Mucosa of descending colon (tissue), 3 donors: ENCODE measurements at regions not wholly inside any gene's neighbourhood (a gene's known extent, or its start where the extent isn't known, plus 50 kb on each side); places are given as distances from the start of the nearest gene placed in this dataset.
"Not testable (repeated sequence)": the region's sequence is repeated elsewhere in the genome, so short reads cannot be mapped to it uniquely, and the experiment has no call there.

Source experiments
- ATAC-seq: fragments of 200-7000 bp; cut with Tn5 transposase; one replicate; pipeline ENCODE4 v1.9.1; 2020; ENCODE audit warnings: mild to moderate bottlenecking, moderate library complexity
- DNase-seq, 3 donors: peaks; one replicate each; pipeline ENCODE4 v3.0.0-alpha.2; 2020
- H3K36me3 ChIP-seq: fragments of 200-600 bp; one replicate; pipeline ENCODE4 v1.8.0; 2021; ENCODE audit warnings: low read depth, mild to moderate bottlenecking
- H3K4me1 ChIP-seq: fragments of 200-600 bp; one replicate; pipeline ENCODE4 v1.8.0; 2021; ENCODE audit warnings: low read depth, mild to moderate bottlenecking
- H3K4me3 ChIP-seq: fragments of 200-600 bp; one replicate; pipeline ENCODE4 v1.8.0; 2021; ENCODE audit warnings: mild to moderate bottlenecking
- H3K9me3 ChIP-seq: fragments of 200-600 bp; one replicate; pipeline ENCODE4 v1.8.0; 2021; ENCODE audit warnings: mild to moderate bottlenecking
- CTCF ChIP-seq: fragments of 200-600 bp; IDR thresholded peaks from one replicate; pipeline ENCODE4 v1.8.0; 2022; ENCODE audit warnings: antibody characterized with exemption, mild to moderate bottlenecking
- intact Hi-C, 2 donors: fragments of 100-400 bp; cut with DNase I in 1 of 2; cut with micrococcal nuclease in 1 of 2; formaldehyde crosslinking; loops; one replicate each; pipeline versions ENCODE4 v1.11.0 to v1.11.1; 2022; cut with DNase I, micrococcal nuclease
- donor health status: DM: no; HTN: no; CAD: no; lungs with moderate emphysema.
- donor health status: DM: no; HTN: no; CAD: no.
- donor health status: DM: no; HTN: yes; CAD: no.

GRCh38 chr2:36190097-36190496 lies 165.5 kb upstream of the CRIM1 start:
- Histone ChIP-seq H3K9me3 (no peaks in the 10 kb centered on the region), H3K36me3 (no peaks in the 10 kb centered on the region), H3K4me1 (no peaks in the 10 kb centered on the region), H3K4me3 (no peak overlapping the region)
- no peak for ATAC-seq
- no peak for DNase-seq
- TF ChIP-seq CTCF: no peak
- intact Hi-C loops: no loop called here

GRCh38 chr2:36185624-36186023 lies 170.0 kb upstream of the CRIM1 start:
- Histone ChIP-seq H3K4me1 (no peaks in the 10 kb centered on the region), H3K36me3 (no peaks in the 10 kb centered on the region), H3K4me3 (no peak overlapping the region), H3K9me3 (no peaks in the 10 kb centered on the region)
- intact Hi-C loops: no loop called here
- no peak for DNase-seq
- no peak for TF ChIP-seq CTCF
- ATAC-seq: no peak

- intact Hi-C loops: no loop called here
- Histone ChIP-seq H3K36me3 (no peaks in the 10 kb centered on the region), H3K9me3 (no peaks in the 10 kb centered on the region), H3K4me3 (no peak overlapping the region), H3K4me1 (no peaks in the 10 kb centered on the region)
- TF ChIP-seq CTCF: no peak
- no peak for DNase-seq
- no peak for ATAC-seq
These were observed 170.7 kb upstream of the CRIM1 start for GRCh38 chr2:36184848-36185247.

GRCh38 chr2:36180789-36181482 lies 174.6 kb upstream of the CRIM1 start:
- DNase-seq, ATAC-seq: not testable (repeated sequence)

GRCh38 chr2:36180293-36180692 lies 175.3 kb upstream of the CRIM1 start:
- H3K36me3 ChIP-seq, H3K4me3 ChIP-seq, intact Hi-C loops, H3K4me1 ChIP-seq, H3K9me3 ChIP-seq, ATAC-seq, DNase-seq: not testable (repeated sequence)

More at GRCh38 chr2:36180789-36181482, 174.6 kb upstream of the CRIM1 start:
- H3K36me3 ChIP-seq, H3K9me3 ChIP-seq, H3K4me1 ChIP-seq, H3K4me3 ChIP-seq, intact Hi-C loops: not testable (repeated sequence)

- ATAC-seq, H3K36me3 ChIP-seq, H3K9me3 ChIP-seq, H3K4me1 ChIP-seq, H3K4me3 ChIP-seq, DNase-seq, intact Hi-C loops: not testable (repeated sequence)
These were observed 175.8 kb upstream of the CRIM1 start for GRCh38 chr2:36179668-36180269.

GRCh38 chr2:36178384-36178783 lies 177.2 kb upstream of the CRIM1 start:
- ATAC-seq (no peak), DNase-seq (no peak)
- Histone ChIP-seq H3K4me3 (no peak overlapping the region), H3K4me1 (no peaks in the 10 kb centered on the region), H3K9me3 (no peaks in the 10 kb centered on the region), H3K36me3 (no peaks in the 10 kb centered on the region)
- no peak for TF ChIP-seq CTCF
- intact Hi-C loops: no loop called here
